Adrenal gland (tissue), 5 donors: ENCODE measurements at regions not wholly inside any gene's neighbourhood (a gene's known extent, or its start where the extent isn't known, plus 50 kb on each side); places are given as distances from the start of the nearest gene placed in this dataset.

Experiments
- POLR2A ChIP-seq, 2 donors: fragments of 450-650 bp; IDR thresholded peaks; one replicate each; pipeline ENCODE4 v1.6.1; 2017; ENCODE audit warnings: antibody characterized with exemption in 2 of 2, mild to moderate bottlenecking in 2 of 2, moderate library complexity in 1 of 2
- TF ChIP-seq, protein P1 (sequence below), 6 experiments: fragments of 450-650 bp in 4 of 6; fragments of 200-600 bp in 2 of 6; sonication (generic) in 1 of 6; IDR thresholded peaks; 1 replicate in 5 of 6; 2 replicates in 1 of 6; pipeline versions ENCODE4 v1.5.1 to v1.8.0; 2016 to 2021; ENCODE audit warnings: antibody characterized with exemption in 6 of 6, mild to moderate bottlenecking in 2 of 6, moderate library complexity in 1 of 6
- donor health status: DM: no; HTN: no; CAD: no.

GRCh38 chr2:100213595-100213994 is 71.2 kb upstream of the AFF3 start:
- no peak for TF ChIP-seq POLR2A (IDR thresholded peaks at IDR 0.05)
- TF ChIP-seq, protein P1, sequence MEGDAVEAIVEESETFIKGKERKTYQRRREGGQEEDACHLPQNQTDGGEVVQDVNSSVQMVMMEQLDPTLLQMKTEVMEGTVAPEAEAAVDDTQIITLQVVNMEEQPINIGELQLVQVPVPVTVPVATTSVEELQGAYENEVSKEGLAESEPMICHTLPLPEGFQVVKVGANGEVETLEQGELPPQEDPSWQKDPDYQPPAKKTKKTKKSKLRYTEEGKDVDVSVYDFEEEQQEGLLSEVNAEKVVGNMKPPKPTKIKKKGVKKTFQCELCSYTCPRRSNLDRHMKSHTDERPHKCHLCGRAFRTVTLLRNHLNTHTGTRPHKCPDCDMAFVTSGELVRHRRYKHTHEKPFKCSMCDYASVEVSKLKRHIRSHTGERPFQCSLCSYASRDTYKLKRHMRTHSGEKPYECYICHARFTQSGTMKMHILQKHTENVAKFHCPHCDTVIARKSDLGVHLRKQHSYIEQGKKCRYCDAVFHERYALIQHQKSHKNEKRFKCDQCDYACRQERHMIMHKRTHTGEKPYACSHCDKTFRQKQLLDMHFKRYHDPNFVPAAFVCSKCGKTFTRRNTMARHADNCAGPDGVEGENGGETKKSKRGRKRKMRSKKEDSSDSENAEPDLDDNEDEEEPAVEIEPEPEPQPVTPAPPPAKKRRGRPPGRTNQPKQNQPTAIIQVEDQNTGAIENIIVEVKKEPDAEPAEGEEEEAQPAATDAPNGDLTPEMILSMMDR (IDR thresholded peaks at IDR 0.05) = no peak
